ENCODE measurements at regions not wholly inside any gene's neighbourhood (a gene's known extent, or its start where the extent isn't known, plus 50 kb on each side); places are given as distances from the start of the nearest gene placed in this dataset.
"Not testable (repeated sequence)": the region's sequence is repeated elsewhere in the genome, so short reads cannot be mapped to it uniquely, and the experiment has no call there.

- H3K4me3 Mint-ChIP-seq = no peak overlapping the region
- no peak for DNase-seq
- no peak overlapping the region for H3K27ac Mint-ChIP-seq
- peaks cover 34% of the 10 kb centered on the region for H3K9me3 Mint-ChIP-seq
- peaks cover 23% of the 10 kb centered on the region for H3K36me3 Mint-ChIP-seq (ENCODE audit: low read depth)
- ChIA-PET CTCF (no interaction called here), POLR2A (no interaction called here)
- no peaks in the 10 kb centered on the region for H3K4me1 Mint-ChIP-seq
- H3K27me3 Mint-ChIP-seq = peaks cover 18% of the 10 kb centered on the region
Measured at GRCh38 chr6:158903801-158904200, 84.6 kb upstream of the EZR start.

- Mint-ChIP-seq H3K36me3 (ENCODE audit: low read depth) (peaks cover 14% of the 10 kb centered on the region), H3K4me1 (no peaks in the 10 kb centered on the region), H3K4me3 (no peak overlapping the region), H3K9me3 (peaks cover 20% of the 10 kb centered on the region), H3K27me3 (peaks cover 4% of the 10 kb centered on the region), H3K27ac (no peak overlapping the region)
- no peak for DNase-seq
- ChIA-PET CTCF (no interaction called here), POLR2A (no interaction called here)
Measured at GRCh38 chr6:158900663-158901312, 81.6 kb upstream of the EZR start.

DNA sequence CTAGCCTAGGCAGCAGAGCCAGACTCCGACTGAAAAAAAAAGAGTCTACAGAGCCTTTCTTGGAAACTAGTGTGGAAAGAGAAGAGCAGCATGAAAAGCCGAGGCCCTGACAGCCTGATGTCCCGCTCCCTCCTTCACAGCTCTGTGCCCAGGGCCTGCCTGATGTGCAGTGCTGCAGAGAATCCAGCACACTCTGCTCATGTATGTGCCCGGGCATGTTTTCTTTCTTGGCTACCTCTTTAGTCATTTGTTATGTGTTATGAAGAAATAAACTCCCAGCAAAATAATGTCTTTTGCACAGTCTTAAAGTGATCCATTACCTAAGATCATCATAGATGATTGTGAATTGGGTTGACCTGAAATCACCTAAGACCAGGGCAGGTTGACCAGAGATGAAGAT is 78.1 kb upstream of the EZR start:
- no peaks in the 10 kb centered on the region for H3K4me1 Mint-ChIP-seq
- DNase-seq = no peak
- no peaks in the 10 kb centered on the region for H3K9me3 Mint-ChIP-seq
- ChIA-PET CTCF (interaction anchor here (0.7 to 1.3 kb wide), 2 partner anchors 64 to 107 kb away, joined by 3 read pairs; no protein-coding TSS in a partner anchor), POLR2A (no interaction called here)
- no peaks in the 10 kb centered on the region for H3K27me3 Mint-ChIP-seq
- H3K4me3 Mint-ChIP-seq = no peak overlapping the region
- no peak overlapping the region for H3K27ac Mint-ChIP-seq
- no peaks in the 10 kb centered on the region for H3K36me3 Mint-ChIP-seq (ENCODE audit: low read depth)

GRCh38 chr6:158895661-158896060 is 76.5 kb upstream of the EZR start:
- Mint-ChIP-seq H3K27ac (no peak overlapping the region), H3K4me3 (no peak overlapping the region), H3K4me1 (no peaks in the 10 kb centered on the region), H3K36me3 (ENCODE audit: low read depth) (no peaks in the 10 kb centered on the region), H3K9me3 (no peaks in the 10 kb centered on the region), H3K27me3 (no peaks in the 10 kb centered on the region)
- DNase-seq = no peak
- ChIA-PET CTCF (interaction anchor here (1.3 to 1.4 kb wide), 2 partner anchors 26 to 65 kb away, joined by 3 to 4 read pairs; no protein-coding TSS in a partner anchor), POLR2A (no interaction called here)

- no peak overlapping the region for H3K4me3 Mint-ChIP-seq
- ChIA-PET POLR2A (no interaction called here), CTCF (interaction anchor here (0.9 to 1.4 kb wide), 2 partner anchors 25 to 70 kb away, joined by 3 to 4 read pairs; no protein-coding TSS in a partner anchor)
- DNase-seq = no peak
- no peaks in the 10 kb centered on the region for H3K9me3 Mint-ChIP-seq
- no peaks in the 10 kb centered on the region for H3K36me3 Mint-ChIP-seq (ENCODE audit: low read depth)
- H3K4me1 Mint-ChIP-seq = no peaks in the 10 kb centered on the region
- H3K27me3 Mint-ChIP-seq = no peaks in the 10 kb centered on the region
- H3K27ac Mint-ChIP-seq = no peak overlapping the region
Measured at GRCh38 chr6:158894193-158894592, 75.0 kb upstream of the EZR start.

- CTCF ChIA-PET = no interaction called here
- no peaks in the 10 kb centered on the region for H3K4me1 Mint-ChIP-seq
- no peak for DNase-seq
- H3K36me3 Mint-ChIP-seq (ENCODE audit: low read depth) = no peaks in the 10 kb centered on the region
- POLR2A ChIA-PET = no interaction called here
- H3K27ac Mint-ChIP-seq = no peak overlapping the region
- H3K4me3 Mint-ChIP-seq = no peak overlapping the region
- no peaks in the 10 kb centered on the region for H3K9me3 Mint-ChIP-seq
- H3K27me3 Mint-ChIP-seq = peaks cover 11% of the 10 kb centered on the region
Measured at GRCh38 chr6:158892266-158892665, 73.1 kb upstream of the EZR start.

DNA sequence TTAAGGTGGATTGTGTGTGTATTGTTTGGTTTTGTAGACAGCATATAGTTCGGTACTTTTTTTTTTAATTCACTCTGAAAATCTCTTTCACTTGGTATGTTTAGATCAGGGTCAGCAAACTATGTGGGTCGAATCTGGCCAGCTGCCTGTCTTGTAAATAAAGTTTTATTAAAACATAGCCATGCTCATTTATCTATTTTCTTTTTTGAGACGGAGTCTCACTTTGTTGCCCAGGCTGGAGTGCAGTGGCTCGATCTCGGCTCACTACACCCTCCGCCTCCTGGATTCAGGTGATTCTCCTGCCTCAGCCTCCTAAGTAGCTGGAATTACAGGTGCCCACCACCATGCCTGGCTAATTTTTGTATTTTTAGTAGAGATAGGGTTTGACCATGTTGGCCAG is 72.4 kb upstream of the EZR start:
- H3K27ac Mint-ChIP-seq; POLR2A ChIA-PET; H3K36me3 Mint-ChIP-seq (ENCODE audit: low read depth); DNase-seq; H3K4me3 Mint-ChIP-seq; H3K4me1 Mint-ChIP-seq; H3K9me3 Mint-ChIP-seq: not testable (repeated sequence)
- peaks cover 16% of the 10 kb centered on the region for H3K27me3 Mint-ChIP-seq
- CTCF ChIA-PET = interaction anchor here (1.6 kb wide), 1 partner anchor 99 kb away, joined by 3 read pairs; no protein-coding TSS in a partner anchor

DNA sequence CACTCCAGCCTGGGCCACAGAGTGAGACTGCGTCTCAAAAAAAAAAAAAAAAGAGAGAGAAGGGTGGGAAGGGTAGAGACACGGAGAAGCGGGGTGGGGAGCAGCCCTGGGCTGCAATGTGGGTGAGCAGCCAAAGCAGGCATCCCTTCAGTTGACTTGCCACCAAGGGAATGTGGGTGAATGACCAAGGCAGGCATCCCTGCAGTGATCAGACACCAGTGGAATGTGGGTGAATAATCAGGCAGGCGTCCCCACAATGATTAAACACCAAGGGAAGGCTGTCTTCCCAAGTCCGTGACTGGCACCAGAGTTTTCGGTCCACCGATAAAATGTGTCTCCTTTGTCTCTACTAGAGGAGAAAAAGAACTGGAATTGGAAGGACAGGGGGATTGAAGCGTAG is 69.0 kb upstream of the EZR start:
- POLR2A ChIA-PET, CTCF ChIA-PET, H3K27ac Mint-ChIP-seq: not testable (repeated sequence)

DNA sequence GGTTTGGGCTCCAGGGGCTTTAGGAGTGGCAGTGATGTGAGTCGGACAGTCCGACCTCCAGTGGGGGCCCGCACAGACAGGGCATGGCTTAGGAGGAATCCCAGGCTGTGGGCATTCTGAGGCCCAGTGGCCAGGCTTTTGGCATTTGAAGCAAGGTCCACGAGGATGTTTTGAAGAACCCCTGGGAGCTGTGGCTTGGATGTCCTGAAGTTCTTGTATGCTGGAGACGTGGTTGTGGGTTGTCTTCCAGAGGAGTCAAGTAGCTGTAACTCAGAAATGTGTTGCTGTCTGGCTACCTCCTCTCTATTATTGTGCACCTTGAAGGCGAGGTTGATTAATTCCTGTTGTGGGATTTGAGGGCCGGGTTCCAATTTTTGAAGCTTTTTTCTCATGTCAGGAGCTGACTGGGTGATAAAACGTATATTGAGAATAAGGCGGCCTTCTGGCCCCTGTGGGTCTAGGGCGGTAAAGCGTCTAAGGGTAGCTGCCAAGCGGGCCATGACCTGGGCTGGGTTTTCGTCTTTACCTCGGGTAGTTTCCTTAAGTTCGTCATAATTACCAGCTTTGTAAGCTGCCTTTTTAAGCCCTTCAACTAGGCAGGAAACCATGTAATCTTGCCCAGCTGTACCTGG is 67.3 kb upstream of the EZR start:
- H3K4me3 Mint-ChIP-seq; H3K9me3 Mint-ChIP-seq; H3K4me1 Mint-ChIP-seq; CTCF ChIA-PET; H3K27ac Mint-ChIP-seq; H3K36me3 Mint-ChIP-seq (ENCODE audit: low read depth); DNase-seq; POLR2A ChIA-PET: not testable (repeated sequence)
- H3K27me3 Mint-ChIP-seq = peaks cover 16% of the 10 kb centered on the region

More for the DNA sequence above, 69.0 kb upstream of the EZR start:
- H3K4me1 Mint-ChIP-seq; H3K4me3 Mint-ChIP-seq; DNase-seq; H3K9me3 Mint-ChIP-seq; H3K36me3 Mint-ChIP-seq (ENCODE audit: low read depth): not testable (repeated sequence)
- H3K27me3 Mint-ChIP-seq = peaks cover 16% of the 10 kb centered on the region

GRCh38 chr6:158881884-158882283 is 62.7 kb upstream of the EZR start:
- peaks cover 18% of the 10 kb centered on the region for H3K4me1 Mint-ChIP-seq
- H3K9me3 Mint-ChIP-seq; DNase-seq; H3K27ac Mint-ChIP-seq; POLR2A ChIA-PET; H3K36me3 Mint-ChIP-seq (ENCODE audit: low read depth); H3K4me3 Mint-ChIP-seq; CTCF ChIA-PET; H3K27me3 Mint-ChIP-seq: not testable (repeated sequence)

DNA sequence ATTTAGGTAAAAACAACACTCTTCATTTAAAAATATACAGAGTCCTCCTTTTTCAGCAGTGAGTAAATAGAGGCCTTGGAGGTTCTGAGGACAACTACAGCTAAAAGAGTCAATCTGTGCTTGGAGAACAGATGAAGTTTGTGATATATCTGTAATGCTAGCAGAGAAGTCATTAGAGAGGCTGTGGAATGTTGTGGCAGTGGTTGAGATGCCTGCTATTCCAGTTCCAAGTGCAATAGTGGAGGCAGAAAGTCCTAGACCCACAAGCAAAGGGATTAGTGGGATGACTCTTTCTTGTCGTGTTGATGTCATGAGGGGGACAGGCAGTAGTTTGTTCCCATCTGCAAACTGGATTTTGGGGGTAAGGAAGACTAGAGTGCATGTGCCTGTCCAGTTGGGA is 62.1 kb upstream of the EZR start:
- CTCF ChIA-PET; DNase-seq; H3K36me3 Mint-ChIP-seq (ENCODE audit: low read depth); H3K4me3 Mint-ChIP-seq; POLR2A ChIA-PET; H3K27me3 Mint-ChIP-seq; H3K9me3 Mint-ChIP-seq; H3K27ac Mint-ChIP-seq: not testable (repeated sequence)
- H3K4me1 Mint-ChIP-seq = peaks cover 18% of the 10 kb centered on the region

DNA sequence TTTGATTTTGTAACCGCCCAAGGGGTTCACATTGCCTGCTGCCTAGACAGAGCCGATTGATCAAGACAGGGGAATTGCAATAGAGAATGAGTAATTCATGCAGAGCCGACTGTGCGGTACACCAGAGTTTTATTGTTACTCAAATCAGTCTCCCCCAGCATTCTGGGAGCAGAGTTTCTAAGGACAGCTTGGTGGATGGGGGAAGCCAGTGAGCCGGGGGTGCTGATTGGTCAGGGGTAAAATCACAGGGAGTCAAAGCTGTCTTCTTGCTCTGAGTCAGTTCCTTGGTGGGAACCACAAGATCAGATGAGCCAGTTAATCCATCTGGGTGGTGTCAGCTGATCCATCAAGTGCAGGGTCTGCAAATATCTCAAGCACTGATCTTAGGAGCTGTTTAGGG is 60.0 kb upstream of the EZR start:
- POLR2A ChIA-PET = interaction anchor here (1.1 to 1.7 kb wide), 5 partner anchors 9 to 121 kb away, joined by 3 to 19 read pairs (median 4); partner anchors contain the start of gene RSPH3
- H3K4me1 Mint-ChIP-seq = peaks cover 18% of the 10 kb centered on the region
- CTCF ChIA-PET = interaction anchor here (0.8 to 1.5 kb wide), 2 partner anchors 10 to 90 kb away, joined by 3 read pairs; no protein-coding TSS in a partner anchor
- peak overlapping the region; percentile 21 for H3K27ac Mint-ChIP-seq
- peaks cover 11% of the 10 kb centered on the region for H3K36me3 Mint-ChIP-seq (ENCODE audit: low read depth)
- H3K4me3 Mint-ChIP-seq = no peak overlapping the region
- peaks cover 9% of the 10 kb centered on the region for H3K9me3 Mint-ChIP-seq
- H3K27me3 Mint-ChIP-seq = peaks cover 6% of the 10 kb centered on the region
- DNase-seq = peak; percentile 74

DNA sequence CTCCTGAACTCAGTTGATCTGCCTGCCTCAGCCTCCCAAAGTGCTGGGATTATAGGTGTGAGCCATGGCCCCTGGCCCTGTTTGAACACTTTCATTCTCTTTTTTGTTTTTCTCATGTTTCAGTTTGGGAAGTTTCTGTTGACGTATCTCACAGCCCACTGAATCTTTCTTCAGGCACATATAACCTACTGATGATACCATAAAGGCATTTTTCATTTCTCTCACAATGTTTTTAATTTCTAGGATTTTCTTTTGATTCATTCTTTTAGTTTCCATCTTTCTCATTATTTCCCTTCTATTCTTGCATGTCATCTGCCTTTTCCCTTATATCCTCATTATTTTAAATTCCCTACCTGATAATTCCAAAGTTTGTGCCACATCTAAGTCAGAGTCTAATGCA is 58.5 kb upstream of the EZR start:
- Mint-ChIP-seq H3K36me3 (ENCODE audit: low read depth) (peaks cover 13% of the 10 kb centered on the region), H3K27me3 (peaks cover 13% of the 10 kb centered on the region), H3K27ac (no peak overlapping the region), H3K4me3 (no peak overlapping the region), H3K4me1 (peaks cover 18% of the 10 kb centered on the region), H3K9me3 (peaks cover 9% of the 10 kb centered on the region)
- ChIA-PET CTCF (no interaction called here), POLR2A (no interaction called here)
- DNase-seq = no peak

GRCh38 chr6:158876886-158877285 is 57.7 kb upstream of the EZR start:
- ChIA-PET POLR2A (no interaction called here), CTCF (no interaction called here)
- Mint-ChIP-seq H3K36me3 (ENCODE audit: low read depth) (peaks cover 13% of the 10 kb centered on the region), H3K27ac (no peak overlapping the region), H3K27me3 (peaks cover 13% of the 10 kb centered on the region), H3K4me1 (peaks cover 18% of the 10 kb centered on the region), H3K4me3 (no peak overlapping the region), H3K9me3 (peaks cover 9% of the 10 kb centered on the region)
- DNase-seq = no peak

All from activated CD4-positive, alpha-beta memory T cell treated with anti-CD3 and anti-CD28 coated beads, Interleukin-2, amount 10 ng/mL, durations not matched to agents 7 days and 5 days (primary cell).